GM12878 (cell line): ENCODE measurements at regions not wholly inside any gene's neighbourhood (a gene's known extent, or its start where the extent isn't known, plus 50 kb on each side); places are given as distances from the start of the nearest gene placed in this dataset.

Source experiments
- ATAC-seq: fragments of 200-7000 bp; cut with Tn5 transposase; 3 replicates; pipeline ENCODE4 v1.9.1; 2020; ENCODE audit warnings: mild to moderate bottlenecking, moderate library complexity
- BruUV-seq: library from RNA; stranded (reverse); fragments of 400-500 nt; replicated peaks from 2 replicates; lab custom pipeline; 2021; lab: Mats Ljungman, UMichigan
- CTCF ChIA-PET: fragments of 300-600 bp; sonication (Branson Sonifier 250); formaldehyde crosslinking; extraction: SDS; loops from one replicate; lab custom pipeline; 2021; ENCODE audit warnings: inconsistent platforms; lab: Yijun Ruan, JAX
- POLR2A ChIA-PET: fragments of 350-600 bp; formaldehyde crosslinking; extraction: SDS; loops from one replicate; lab custom pipeline; 2021; ENCODE audit warnings: inconsistent platforms; lab: Charles Lee
- RAD21 ChIA-PET: fragments of 300-600 bp; sonication (Branson Sonifier 250); formaldehyde crosslinking; loops from one replicate; lab custom pipeline; 2023; ENCODE audit warnings: antibody characterized with exemption; ENCODE audit not compliant: unreplicated experiment; lab: Charles Lee
- SMC1A ChIA-PET: fragments of 300-600 bp; sonication (Branson Sonifier 250); formaldehyde crosslinking; loops from one replicate; lab custom pipeline; 2023; ENCODE audit not compliant: unreplicated experiment, uncharacterized antibody; lab: Charles Lee
- DNase-seq: peaks from one replicate; pipeline ENCODE4 v3.0.0-alpha.2; 2011; ENCODE audit warnings: low read depth, low spot score
- FAIRE-seq: peaks from 3 replicates; lab custom pipeline; 2011; peaks lifted over from hg19 to GRCh38; lab: Jason Lieb, UNC
- H2AFZ ChIP-seq: 2 replicates; pipeline ENCODE4 v1.6.0; 2011; ENCODE audit warnings: low read depth, low read length, control low read depth; ENCODE audit not compliant: control insufficient read depth
- H3K27ac ChIP-seq: 2 replicates; pipeline ENCODE4 v1.5.1; 2011; ENCODE audit warnings: control low read depth; ENCODE audit not compliant: control insufficient read depth, insufficient read depth
- H3K27me3 ChIP-seq, 2 experiments: replicated peaks in 1 of 2; 2 replicates each; pipeline versions ENCODE4 v1.6.0 to v1.6.1; 2011; ENCODE audit warnings: low read length in 1 of 2; ENCODE audit not compliant: control insufficient read depth in 2 of 2, insufficient read depth in 2 of 2
- H3K36me3 ChIP-seq, 2 experiments: 2 replicates each; pipeline ENCODE4 v1.5.1; 2011; ENCODE audit warnings: low read length in 1 of 2; ENCODE audit not compliant: control insufficient read depth in 2 of 2, insufficient read depth in 2 of 2
- H3K4me1 ChIP-seq: 2 replicates; pipeline ENCODE4 v1.6.1; 2011; ENCODE audit warnings: mild to moderate bottlenecking, low read length, moderate library complexity, mixed read lengths; ENCODE audit not compliant: control insufficient read depth, insufficient read depth
- H3K4me2 ChIP-seq: 2 replicates; pipeline ENCODE4 v1.6.0; 2011; ENCODE audit warnings: control low read depth; ENCODE audit not compliant: control insufficient read depth, insufficient read depth
- H3K4me3 ChIP-seq: fragments of 200-600 bp; sonication (generic); 2 replicates; pipeline ENCODE4 v1.5.1; 2016
- H3K79me2 ChIP-seq: 2 replicates; pipeline ENCODE4 v1.6.0; 2011; ENCODE audit warnings: low read length; ENCODE audit not compliant: control insufficient read depth, insufficient read depth
- H3K9ac ChIP-seq: 2 replicates; pipeline ENCODE4 v1.8.0; 2011; ENCODE audit warnings: low read length, control low read depth, mixed read lengths; ENCODE audit not compliant: control insufficient read depth, insufficient read depth
- H3K9me3 ChIP-seq: replicated peaks from 3 replicates; pipeline ENCODE4 v1.5.1; 2011; ENCODE audit warnings: mild to moderate bottlenecking, low read length; ENCODE audit not compliant: control insufficient read depth, insufficient read depth
- H4K20me1 ChIP-seq: 2 replicates; pipeline ENCODE4 v1.6.0; 2011; ENCODE audit not compliant: control insufficient read depth, insufficient read depth
- ATF3 ChIP-seq: IDR thresholded peaks from 2 replicates; pipeline ENCODE4 v1.6.1; 2011; ENCODE audit warnings: low read depth, mild to moderate bottlenecking, low read length, moderate library complexity, borderline replicate concordance; ENCODE audit errors: extremely low read depth
- CHD1 ChIP-seq: IDR thresholded peaks from 2 replicates; pipeline ENCODE4 v1.6.1; 2012; ENCODE audit warnings: low read depth, low read length, improper control_type of control experiment
- E2F8 ChIP-seq: fragments of 450-650 bp; IDR thresholded peaks from 2 replicates; pipeline ENCODE4 v1.6.1; 2018; ENCODE audit warnings: mild to moderate bottlenecking, low read depth, moderate library complexity; ENCODE audit not compliant: partially characterized antibody
- HSF1 ChIP-seq: fragments of 150-350 bp; IDR thresholded peaks from 2 replicates; pipeline ENCODE4 v1.6.1; 2014; ENCODE audit warnings: mild to moderate bottlenecking, low read depth, low read length
- LARP7 ChIP-seq: fragments of 450-650 bp; IDR thresholded peaks from 2 replicates; pipeline ENCODE4 v1.6.1; 2017; ENCODE audit warnings: mild to moderate bottlenecking
- MYC ChIP-seq: IDR thresholded peaks from 2 replicates; pipeline ENCODE4 v1.6.1; 2011; ENCODE audit warnings: mild to moderate bottlenecking, low read length, moderate library complexity, inconsistent platforms; ENCODE audit not compliant: insufficient read depth, insufficient replicate concordance, insufficient read length, severe bottlenecking
- POU2F2 ChIP-seq: IDR thresholded peaks from 3 replicates; pipeline ENCODE4 v1.6.1; 2011; ENCODE audit warnings: low read depth, mild to moderate bottlenecking, low read length, borderline replicate concordance
- TAF1 ChIP-seq: IDR thresholded peaks from 2 replicates; pipeline ENCODE4 v1.6.1; 2011; ENCODE audit warnings: mild to moderate bottlenecking, low read depth, low read length, borderline replicate concordance
- WRNIP1 ChIP-seq: IDR thresholded peaks from 2 replicates; pipeline ENCODE4 v1.6.1; 2011; ENCODE audit warnings: low read depth, low read length, improper control_type of control experiment, borderline replicate concordance
- WGBS: methylation state at CpG from one replicate; pipeline ENCODE4 v1.1.6; 2016; ENCODE audit warnings: low lambda C conversion rate; ENCODE audit not compliant: insufficient replicate concordance, insufficient coverage; ENCODE audit errors: missing lambda C conversion rate; 5-methylcytosine and 5-hydroxymethylcytosine counted together
- in situ Hi-C: fragments of 300-500 bp; cut with MboI; formaldehyde crosslinking; loops from 9 replicates; pipeline ENCODE4 v1.14.3; 2018; ENCODE audit warnings: mixed read lengths
- intact Hi-C: fragments of 100-400 bp; cut with micrococcal nuclease; formaldehyde crosslinking; loops from one replicate; pipeline ENCODE4 v1.14.2; 2022; ENCODE audit not compliant: unreplicated experiment

- RAD21 ChIA-PET, result no interaction called here
- intact Hi-C loops, result no loop called here
- BruUV-seq, result no TSS peak
Observed at GRCh38 chr14:76577837-76578236, 183.4 kb upstream of the VASH1 start.

More at GRCh38 chr14:76577837-76578236, 183.4 kb upstream of the VASH1 start:
- 8% methylated on average over 3 of the region's 3 CpGs for WGBS
- H3K4me3 ChIP-seq, result no peak overlapping the region
- DNase-seq (no peak), ATAC-seq (no peak), FAIRE-seq (no peak)
- peaks cover 0 to 2% of the 10 kb centered on the region in 2 experiments; a peak in 1 of 4 replicates for H3K27me3 ChIP-seq
- in situ Hi-C loops, result no loop called here
- H2AFZ ChIP-seq, result no peak overlapping the region
- H3K9ac ChIP-seq, result no peak overlapping the region
- ChIA-PET CTCF (no interaction called here), SMC1A (no interaction called here), POLR2A (no interaction called here)
- H3K4me2 ChIP-seq, result no peak overlapping the region
- no peaks in the 10 kb centered on the region for H3K9me3 ChIP-seq
- no peak for TF ChIP-seq LARP7
- no peak for TF ChIP-seq CHD1
- no peak for TF ChIP-seq TAF1
- TF ChIP-seq WRNIP1, result no peak
- no peak for TF ChIP-seq HSF1
- no peak for TF ChIP-seq MYC
- TF ChIP-seq ATF3, result no peak
- no peak for TF ChIP-seq POU2F2
- no peak for TF ChIP-seq E2F8
- H3K27ac ChIP-seq, result no peak overlapping the region
- H4K20me1 ChIP-seq, result no peaks in the 10 kb centered on the region
- H3K4me1 ChIP-seq, result no peaks in the 10 kb centered on the region
- no peaks in the 10 kb centered on the region for H3K36me3 ChIP-seq
- no peaks in the 10 kb centered on the region for H3K79me2 ChIP-seq
